ENCODE measurements at regions not wholly inside any gene's neighbourhood (a gene's known extent, or its start where the extent isn't known, plus 50 kb on each side); places are given as distances from the start of the nearest gene placed in this dataset.

DNA sequence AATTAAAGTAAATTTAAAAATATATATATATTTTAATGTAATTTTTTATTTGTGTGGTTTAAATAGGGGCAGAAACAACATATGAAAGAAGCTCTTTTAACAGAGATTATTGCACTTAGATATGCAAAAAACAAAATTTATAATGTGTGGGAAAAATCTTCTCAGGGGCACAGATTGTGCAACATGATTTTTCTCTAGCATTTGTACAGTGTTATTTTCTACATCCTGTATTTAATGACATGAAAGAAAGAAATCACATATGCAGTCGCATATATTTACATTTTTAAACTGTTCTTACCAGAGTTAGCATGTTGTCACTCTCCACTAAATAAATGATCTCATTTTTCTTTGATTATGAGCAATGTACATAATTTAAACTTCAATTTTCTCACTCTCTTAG lies 265.3 kb upstream of the CTNND2 start:
- TF ChIP-seq CTCF (IDR thresholded peaks at IDR 0.05) (no peak), EZH2phosphoT487 (IDR thresholded peaks at IDR 0.05) (no peak)
